ENCODE measurements at regions not wholly inside any gene's neighbourhood (a gene's known extent, or its start where the extent isn't known, plus 50 kb on each side); places are given as distances from the start of the nearest gene placed in this dataset.
"Not testable (repeated sequence)": the region's sequence is repeated elsewhere in the genome, so short reads cannot be mapped to it uniquely, and the experiment has no call there.

DNA sequence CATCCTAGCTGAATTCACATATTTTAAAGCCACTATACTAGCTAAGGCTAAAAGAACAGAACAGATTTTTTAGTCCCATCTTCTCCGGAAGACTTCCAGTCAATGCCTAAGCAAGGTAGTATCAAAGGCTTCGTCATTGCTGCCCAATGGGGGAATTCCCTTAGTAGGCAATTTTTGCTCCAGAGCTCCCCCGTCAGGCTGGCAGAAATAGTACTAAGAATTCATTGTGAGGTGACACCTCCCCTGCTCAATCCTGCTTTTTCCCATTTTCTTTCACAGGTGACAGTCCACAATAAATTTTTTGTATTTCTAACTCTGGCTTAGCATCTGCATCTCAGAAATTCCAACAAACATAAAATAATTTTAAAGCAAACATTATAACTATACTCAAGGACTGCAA is 52.8 kb upstream of the SRSF6 start:
- intact Hi-C loops (cut with DNase I), result no loop called here
- WGBS, 3 donors, result 17 to 33% (median 23%) methylated on average over 3 of the region's 3 CpGs
- H3K4me1 ChIP-seq (ENCODE audit: insufficient read depth), result no peaks in the 10 kb centered on the region
- no peak for DNase-seq
- H3K27me3 ChIP-seq, result no peaks in the 10 kb centered on the region
- no peaks in the 10 kb centered on the region for H3K36me3 ChIP-seq
- no peaks in the 10 kb centered on the region for H3K9me3 ChIP-seq
- TF ChIP-seq, protein P1, sequence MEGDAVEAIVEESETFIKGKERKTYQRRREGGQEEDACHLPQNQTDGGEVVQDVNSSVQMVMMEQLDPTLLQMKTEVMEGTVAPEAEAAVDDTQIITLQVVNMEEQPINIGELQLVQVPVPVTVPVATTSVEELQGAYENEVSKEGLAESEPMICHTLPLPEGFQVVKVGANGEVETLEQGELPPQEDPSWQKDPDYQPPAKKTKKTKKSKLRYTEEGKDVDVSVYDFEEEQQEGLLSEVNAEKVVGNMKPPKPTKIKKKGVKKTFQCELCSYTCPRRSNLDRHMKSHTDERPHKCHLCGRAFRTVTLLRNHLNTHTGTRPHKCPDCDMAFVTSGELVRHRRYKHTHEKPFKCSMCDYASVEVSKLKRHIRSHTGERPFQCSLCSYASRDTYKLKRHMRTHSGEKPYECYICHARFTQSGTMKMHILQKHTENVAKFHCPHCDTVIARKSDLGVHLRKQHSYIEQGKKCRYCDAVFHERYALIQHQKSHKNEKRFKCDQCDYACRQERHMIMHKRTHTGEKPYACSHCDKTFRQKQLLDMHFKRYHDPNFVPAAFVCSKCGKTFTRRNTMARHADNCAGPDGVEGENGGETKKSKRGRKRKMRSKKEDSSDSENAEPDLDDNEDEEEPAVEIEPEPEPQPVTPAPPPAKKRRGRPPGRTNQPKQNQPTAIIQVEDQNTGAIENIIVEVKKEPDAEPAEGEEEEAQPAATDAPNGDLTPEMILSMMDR (IDR thresholded peaks at IDR 0.05), result no peak
- no peak for TF ChIP-seq EP300 (IDR thresholded peaks at IDR 0.05)
- TF ChIP-seq POLR2A (IDR thresholded peaks at IDR 0.05), result no peak
- no peak overlapping the region for H3K27ac ChIP-seq
- H3K4me3 ChIP-seq, result no peak overlapping the region

DNA sequence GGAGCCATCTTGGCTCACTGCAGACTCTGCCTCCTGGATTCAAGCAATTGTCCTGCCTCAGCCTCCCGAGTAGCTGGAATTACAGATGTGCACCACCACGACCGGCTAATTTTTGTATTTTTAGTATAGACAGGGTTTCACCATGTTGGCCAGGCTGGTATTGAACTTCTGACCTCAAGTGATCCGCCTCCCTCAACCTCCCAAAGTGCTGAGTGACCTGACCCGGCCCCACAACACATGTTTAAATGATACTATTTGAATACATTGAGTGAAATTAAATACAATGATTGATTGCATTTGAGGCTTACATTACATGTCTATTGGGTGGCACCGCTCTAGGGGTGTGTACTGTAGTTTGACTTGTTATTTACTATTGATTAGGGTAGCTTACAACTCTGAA is 56.8 kb upstream of the SRSF6 start:
- 80 to 84% (median 82%) methylated on average over 6 of the region's 6 CpGs for WGBS, 3 donors
- H3K9me3 ChIP-seq; H3K27me3 ChIP-seq; H3K27ac ChIP-seq; H3K36me3 ChIP-seq; intact Hi-C loops (cut with DNase I); H3K4me1 ChIP-seq (ENCODE audit: insufficient read depth); H3K4me3 ChIP-seq; DNase-seq: not testable (repeated sequence)

DNA sequence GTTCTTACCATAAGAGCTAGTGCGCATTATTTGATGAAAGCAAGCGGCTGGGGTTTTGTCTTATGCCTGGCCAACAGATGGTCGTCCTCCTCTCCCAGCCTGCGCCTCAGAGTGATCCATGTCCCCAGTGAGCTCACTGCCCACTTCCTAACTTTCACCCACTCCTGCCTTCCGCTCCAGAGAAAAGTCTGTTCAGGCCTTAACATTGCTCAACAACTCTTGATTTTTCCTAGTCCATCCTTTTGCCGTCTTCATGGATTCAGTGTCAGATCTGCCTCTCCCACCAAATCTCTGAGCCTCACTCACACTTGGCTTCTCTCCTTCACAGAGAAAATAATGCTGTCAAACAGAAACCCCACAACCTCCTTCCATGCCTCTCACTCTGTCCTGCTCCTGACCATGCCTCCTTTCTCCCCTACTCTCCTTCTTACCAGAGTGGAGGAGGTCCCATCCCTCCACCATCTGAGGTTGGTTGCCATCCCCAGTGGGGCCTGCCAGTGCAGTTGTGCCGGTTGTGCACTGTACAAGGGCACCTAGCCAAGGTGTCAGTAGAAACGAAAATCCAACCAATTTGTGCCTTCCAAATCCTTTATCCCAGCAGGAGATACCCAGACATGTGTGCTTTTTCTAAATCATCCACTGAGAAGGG is 58.9 kb upstream of the SRSF6 start:
- Histone ChIP-seq H3K4me3 (no peak overlapping the region), H3K27me3 (no peaks in the 10 kb centered on the region), H3K36me3 (no peaks in the 10 kb centered on the region), H3K27ac (no peak overlapping the region), H3K9me3 (no peaks in the 10 kb centered on the region), H3K4me1 (ENCODE audit: insufficient read depth) (no peaks in the 10 kb centered on the region)
- TF ChIP-seq EP300 (IDR thresholded peaks at IDR 0.05), result no peak
- TF ChIP-seq POLR2A (IDR thresholded peaks at IDR 0.05), result no peak
- TF ChIP-seq, protein P1 (IDR thresholded peaks at IDR 0.05), result no peak
- no peak for DNase-seq
- intact Hi-C loops (cut with DNase I), result no loop called here
- 72 to 83% (median 77%) methylated on average over 8 of the region's 8 CpGs for WGBS, 3 donors

DNA sequence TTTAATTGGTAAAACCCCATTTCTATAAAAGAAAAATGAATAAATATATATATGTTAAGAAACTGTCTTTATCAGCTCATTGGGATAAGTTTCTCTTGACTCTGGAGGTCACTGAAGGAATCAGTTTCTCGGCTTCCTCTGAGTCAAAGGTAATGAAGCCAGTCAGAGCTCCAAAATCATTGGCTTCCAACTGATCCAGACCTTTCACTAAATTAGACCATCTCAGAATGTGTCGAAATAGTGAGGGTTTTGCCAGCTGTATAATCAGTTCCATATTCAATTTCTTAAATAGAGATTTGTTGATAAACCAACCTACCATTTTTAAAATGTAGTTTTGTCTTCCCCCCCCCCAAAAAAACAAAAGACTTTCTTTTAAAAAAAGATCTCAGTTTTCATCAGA is 60.5 kb upstream of the SRSF6 start:
- no peaks in the 10 kb centered on the region for H3K9me3 ChIP-seq
- no peaks in the 10 kb centered on the region for H3K36me3 ChIP-seq
- intact Hi-C loops (cut with DNase I), result no loop called here
- DNase-seq, result no peak
- H3K4me1 ChIP-seq (ENCODE audit: insufficient read depth), result no peaks in the 10 kb centered on the region
- TF ChIP-seq, protein P1 (IDR thresholded peaks at IDR 0.05), result no peak
- TF ChIP-seq EP300 (IDR thresholded peaks at IDR 0.05), result no peak
- no peak for TF ChIP-seq POLR2A (IDR thresholded peaks at IDR 0.05)
- WGBS, 3 donors, result 59 to 77% (median 67%) methylated on average over 2 of the region's 2 CpGs
- no peak overlapping the region for H3K4me3 ChIP-seq
- no peak overlapping the region for H3K27ac ChIP-seq
- no peaks in the 10 kb centered on the region for H3K27me3 ChIP-seq

DNA sequence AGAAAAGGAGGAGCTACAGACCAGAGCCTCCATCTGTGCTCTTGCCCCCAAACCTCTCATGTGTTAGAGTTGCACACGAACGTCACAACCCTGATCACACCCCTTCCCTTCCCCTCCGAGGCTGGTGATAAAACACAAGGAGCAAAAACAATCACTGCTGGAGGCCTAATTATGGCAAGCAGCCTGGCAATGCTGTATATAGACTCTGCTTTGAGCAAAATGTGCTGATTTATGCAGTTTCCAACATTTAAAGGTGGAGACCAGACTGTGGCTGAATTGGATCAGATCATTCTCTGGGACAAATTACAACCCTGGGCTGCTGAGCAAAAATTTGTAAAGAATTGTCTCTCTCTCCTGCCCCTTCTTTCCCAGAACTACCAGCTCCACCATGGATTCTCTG is 64.6 kb upstream of the SRSF6 start:
- no peaks in the 10 kb centered on the region for H3K9me3 ChIP-seq
- whole genome bisulfite sequencing, 3 donors, result 24 to 49% (median 31%) methylated on average over 3 of the region's 3 CpGs
- H3K36me3 ChIP-seq, result no peaks in the 10 kb centered on the region
- no peak overlapping the region for H3K27ac ChIP-seq
- H3K4me1 ChIP-seq (ENCODE audit: insufficient read depth), result no peaks in the 10 kb centered on the region
- DNase-seq, result no peak
- intact Hi-C loops (cut with DNase I), result no loop called here
- TF ChIP-seq, protein P1 (IDR thresholded peaks at IDR 0.05), result no peak
- TF ChIP-seq EP300 (IDR thresholded peaks at IDR 0.05) (no peak), POLR2A (IDR thresholded peaks at IDR 0.05) (no peak)
- no peaks in the 10 kb centered on the region for H3K27me3 ChIP-seq
- no peak overlapping the region for H3K4me3 ChIP-seq
